ENCODE measurements at regions not wholly inside any gene's neighbourhood (a gene's known extent, or its start where the extent isn't known, plus 50 kb on each side); places are given as distances from the start of the nearest gene placed in this dataset.

DNA sequence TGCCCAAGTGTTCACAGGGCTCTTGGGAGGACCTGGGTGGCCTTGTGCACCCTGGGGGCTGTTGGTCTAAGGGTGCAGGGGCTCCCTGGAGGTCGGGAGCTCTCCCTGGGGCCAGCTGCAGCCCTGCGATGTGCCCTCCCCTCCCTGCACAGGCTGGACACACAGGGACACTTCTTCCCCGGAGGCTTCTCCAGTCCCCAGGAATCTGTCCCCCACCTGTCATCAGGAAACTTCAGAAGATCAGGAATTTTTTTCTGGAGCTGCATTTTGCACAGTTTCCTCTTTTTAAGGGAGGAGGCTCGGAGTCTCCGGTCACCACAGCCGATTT lies 66.9 kb upstream of the BHLHE23 start:
- TF ChIP-seq, protein P1, sequence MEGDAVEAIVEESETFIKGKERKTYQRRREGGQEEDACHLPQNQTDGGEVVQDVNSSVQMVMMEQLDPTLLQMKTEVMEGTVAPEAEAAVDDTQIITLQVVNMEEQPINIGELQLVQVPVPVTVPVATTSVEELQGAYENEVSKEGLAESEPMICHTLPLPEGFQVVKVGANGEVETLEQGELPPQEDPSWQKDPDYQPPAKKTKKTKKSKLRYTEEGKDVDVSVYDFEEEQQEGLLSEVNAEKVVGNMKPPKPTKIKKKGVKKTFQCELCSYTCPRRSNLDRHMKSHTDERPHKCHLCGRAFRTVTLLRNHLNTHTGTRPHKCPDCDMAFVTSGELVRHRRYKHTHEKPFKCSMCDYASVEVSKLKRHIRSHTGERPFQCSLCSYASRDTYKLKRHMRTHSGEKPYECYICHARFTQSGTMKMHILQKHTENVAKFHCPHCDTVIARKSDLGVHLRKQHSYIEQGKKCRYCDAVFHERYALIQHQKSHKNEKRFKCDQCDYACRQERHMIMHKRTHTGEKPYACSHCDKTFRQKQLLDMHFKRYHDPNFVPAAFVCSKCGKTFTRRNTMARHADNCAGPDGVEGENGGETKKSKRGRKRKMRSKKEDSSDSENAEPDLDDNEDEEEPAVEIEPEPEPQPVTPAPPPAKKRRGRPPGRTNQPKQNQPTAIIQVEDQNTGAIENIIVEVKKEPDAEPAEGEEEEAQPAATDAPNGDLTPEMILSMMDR (IDR thresholded peaks at IDR 0.05) = no peak
- TF ChIP-seq POLR2A (IDR thresholded peaks at IDR 0.05) = no peak

Measured in vagina (tissue), 2 donors.